ENCODE measurements at regions not wholly inside any gene's neighbourhood (a gene's known extent, or its start where the extent isn't known, plus 50 kb on each side); places are given as distances from the start of the nearest gene placed in this dataset.

- H3K27me3 ChIP-seq (ENCODE audit: insufficient read depth, low read length, poor library complexity, severe bottlenecking), result no peaks in the 10 kb centered on the region
- no peak overlapping the region for H3K4me2 ChIP-seq (ENCODE audit: low read depth, low read length, poor library complexity, severe bottlenecking)
- H3K9ac ChIP-seq (ENCODE audit: low read depth, low read length, poor library complexity, severe bottlenecking), result no peak overlapping the region
- H3K4me1 ChIP-seq (ENCODE audit: insufficient read depth, low read length, poor library complexity, severe bottlenecking), result no peaks in the 10 kb centered on the region
- TF ChIP-seq EZH2phosphoT487 (IDR thresholded peaks at IDR 0.05; ENCODE audit: borderline replicate concordance) (no peak), CTCF (conservative IDR thresholded peaks at IDR 0.05; ENCODE audit: low read length) (no peak)
- H3K9me2 ChIP-seq (replicated peaks; ENCODE audit: low read depth, low read length), result no peaks in the 10 kb centered on the region
- H4K20me1 ChIP-seq (ENCODE audit: insufficient read depth, low read length, poor library complexity, severe bottlenecking), result no peaks in the 10 kb centered on the region
- no peaks in the 10 kb centered on the region for H3K79me2 ChIP-seq (ENCODE audit: insufficient read depth, low read length)
- no peaks in the 10 kb centered on the region for H3K9me3 ChIP-seq (ENCODE audit: insufficient read depth, low read depth, low read length)
- no peak overlapping the region for H3K4me3 ChIP-seq (ENCODE audit: low read length, poor library complexity, severe bottlenecking)
- no peak overlapping the region for H2AFZ ChIP-seq (ENCODE audit: low read length)
- no peaks in the 10 kb centered on the region for H3F3A ChIP-seq (ENCODE audit: low read depth)
- H3K36me3 ChIP-seq (ENCODE audit: insufficient read depth, low read length), result no peaks in the 10 kb centered on the region
Measured at GRCh38 chr4:128416921-128417320, 129.3 kb upstream of the PGRMC2 start.

DNA sequence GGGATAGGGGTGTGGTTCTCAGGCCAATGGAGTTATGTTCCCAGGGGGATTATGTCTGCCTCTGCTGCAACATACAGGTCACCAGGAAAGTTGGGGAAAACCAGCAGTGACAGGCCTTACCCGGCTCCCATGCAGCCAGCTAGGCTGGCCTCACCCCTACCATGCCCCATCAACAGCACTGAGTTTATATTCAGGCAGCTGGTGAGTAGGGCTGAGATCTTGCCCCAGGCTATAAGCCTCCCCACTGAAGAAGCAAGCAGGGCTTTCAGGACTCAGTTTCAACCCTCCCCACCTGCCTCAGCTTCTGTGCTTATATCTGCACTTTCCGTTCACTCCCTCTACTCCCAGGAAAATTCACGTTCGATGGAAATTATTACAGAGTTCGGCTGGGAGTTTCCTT is 122.4 kb upstream of the PGRMC2 start:
- TF ChIP-seq EZH2phosphoT487 (IDR thresholded peaks at IDR 0.05; ENCODE audit: borderline replicate concordance), result no peak
- no peak for TF ChIP-seq CTCF (conservative IDR thresholded peaks at IDR 0.05; ENCODE audit: low read length)
- Histone ChIP-seq H3K9ac (ENCODE audit: low read depth, low read length, poor library complexity, severe bottlenecking) (no peak overlapping the region), H3K27me3 (ENCODE audit: insufficient read depth, low read length, poor library complexity, severe bottlenecking) (no peaks in the 10 kb centered on the region), H3K4me1 (ENCODE audit: insufficient read depth, low read length, poor library complexity, severe bottlenecking) (no peaks in the 10 kb centered on the region), H3K4me3 (ENCODE audit: low read length, poor library complexity, severe bottlenecking) (no peak overlapping the region), H3K36me3 (ENCODE audit: insufficient read depth, low read length) (no peaks in the 10 kb centered on the region), H4K20me1 (ENCODE audit: insufficient read depth, low read length, poor library complexity, severe bottlenecking) (no peaks in the 10 kb centered on the region), H2AFZ (ENCODE audit: low read length) (no peak overlapping the region), H3K79me2 (ENCODE audit: insufficient read depth, low read length) (no peaks in the 10 kb centered on the region), H3F3A (ENCODE audit: low read depth) (no peaks in the 10 kb centered on the region), H3K9me3 (ENCODE audit: insufficient read depth, low read depth, low read length) (no peaks in the 10 kb centered on the region), H3K4me2 (ENCODE audit: low read depth, low read length, poor library complexity, severe bottlenecking) (no peak overlapping the region), H3K9me2 (replicated peaks; ENCODE audit: low read depth, low read length) (no peaks in the 10 kb centered on the region)

- H3K9ac ChIP-seq (ENCODE audit: low read depth, low read length, poor library complexity, severe bottlenecking), result no peak overlapping the region
- H4K20me1 ChIP-seq (ENCODE audit: insufficient read depth, low read length, poor library complexity, severe bottlenecking), result no peaks in the 10 kb centered on the region
- no peak overlapping the region for H3K4me2 ChIP-seq (ENCODE audit: low read depth, low read length, poor library complexity, severe bottlenecking)
- H3K36me3 ChIP-seq (ENCODE audit: insufficient read depth, low read length), result no peaks in the 10 kb centered on the region
- no peak overlapping the region for H3K4me3 ChIP-seq (ENCODE audit: low read length, poor library complexity, severe bottlenecking)
- no peaks in the 10 kb centered on the region for H3K9me3 ChIP-seq (ENCODE audit: insufficient read depth, low read depth, low read length)
- no peaks in the 10 kb centered on the region for H3K27me3 ChIP-seq (ENCODE audit: insufficient read depth, low read length, poor library complexity, severe bottlenecking)
- no peaks in the 10 kb centered on the region for H3F3A ChIP-seq (ENCODE audit: low read depth)
- H3K9me2 ChIP-seq (replicated peaks; ENCODE audit: low read depth, low read length), result no peaks in the 10 kb centered on the region
- H3K4me1 ChIP-seq (ENCODE audit: insufficient read depth, low read length, poor library complexity, severe bottlenecking), result no peaks in the 10 kb centered on the region
- H2AFZ ChIP-seq (ENCODE audit: low read length), result no peak overlapping the region
- no peak for TF ChIP-seq EZH2phosphoT487 (IDR thresholded peaks at IDR 0.05; ENCODE audit: borderline replicate concordance)
- TF ChIP-seq CTCF (conservative IDR thresholded peaks at IDR 0.05; ENCODE audit: low read length), result no peak
- no peaks in the 10 kb centered on the region for H3K79me2 ChIP-seq (ENCODE audit: insufficient read depth, low read length)
Measured at GRCh38 chr4:128403586-128403985, 116.0 kb upstream of the PGRMC2 start.
